ENCODE measurements at regions not wholly inside any gene's neighbourhood (a gene's known extent, or its start where the extent isn't known, plus 50 kb on each side); places are given as distances from the start of the nearest gene placed in this dataset.
"Not testable (repeated sequence)": the region's sequence is repeated elsewhere in the genome, so short reads cannot be mapped to it uniquely, and the experiment has no call there.

DNA sequence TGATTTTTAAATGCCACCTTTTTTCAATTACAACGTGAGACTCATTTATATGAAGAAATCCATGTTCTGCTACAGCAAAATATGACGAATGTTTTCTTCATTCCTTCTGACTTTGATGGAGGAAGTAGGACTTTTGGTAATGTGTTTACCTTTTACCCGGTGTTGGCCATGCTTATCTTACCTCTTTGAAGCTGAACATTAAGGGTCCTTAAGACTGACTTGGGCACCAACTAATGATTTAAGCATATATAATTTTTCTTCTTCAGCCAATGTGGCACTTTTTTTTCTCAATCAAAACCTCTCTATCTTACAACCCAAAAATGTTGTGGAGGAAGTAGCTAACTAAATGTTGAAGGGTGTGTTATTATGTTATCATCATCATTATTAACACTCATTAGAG, 337.5 kb downstream of the EPHA7 start:
- DNase-seq = no peak

DNA sequence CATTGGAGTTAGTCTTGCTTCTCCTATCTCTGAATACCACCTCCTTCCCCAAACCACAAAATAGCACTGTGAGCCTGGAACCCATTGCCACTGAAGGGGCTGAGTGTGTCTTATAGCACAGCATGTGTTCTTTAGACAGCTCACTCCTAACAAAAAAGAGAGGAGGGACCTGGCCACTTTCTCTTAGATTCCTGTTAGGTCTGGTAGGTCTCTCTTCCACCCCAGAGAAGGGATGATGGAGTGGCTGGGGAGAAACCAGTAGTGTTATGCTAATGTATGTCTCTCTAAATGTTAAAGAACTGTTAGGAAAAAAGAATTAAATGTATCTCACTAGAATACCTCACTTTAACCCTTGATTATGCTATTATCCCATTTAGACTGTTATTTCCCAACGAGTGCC, 340.3 kb downstream of the EPHA7 start:
- DNase-seq = no peak

DNA sequence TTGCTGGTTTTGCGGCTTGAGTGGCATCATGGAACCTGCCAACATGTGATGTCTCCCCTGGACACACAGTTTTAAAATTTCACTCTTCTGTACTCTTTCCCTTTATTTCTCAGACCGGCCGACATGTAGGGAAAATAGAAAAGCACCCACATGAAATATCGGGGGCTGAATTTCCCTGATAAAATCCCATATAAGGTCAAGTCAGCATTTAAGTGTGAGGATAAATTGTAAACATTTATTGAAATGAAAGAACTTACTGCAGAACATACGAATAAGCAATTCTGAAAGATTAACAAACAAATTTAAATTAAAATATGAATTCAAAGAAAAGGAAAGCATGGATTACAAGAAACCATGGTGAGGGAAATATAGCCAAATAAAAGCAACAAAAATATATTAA, 345.5 kb downstream of the EPHA7 start:
- no peak for DNase-seq

DNA sequence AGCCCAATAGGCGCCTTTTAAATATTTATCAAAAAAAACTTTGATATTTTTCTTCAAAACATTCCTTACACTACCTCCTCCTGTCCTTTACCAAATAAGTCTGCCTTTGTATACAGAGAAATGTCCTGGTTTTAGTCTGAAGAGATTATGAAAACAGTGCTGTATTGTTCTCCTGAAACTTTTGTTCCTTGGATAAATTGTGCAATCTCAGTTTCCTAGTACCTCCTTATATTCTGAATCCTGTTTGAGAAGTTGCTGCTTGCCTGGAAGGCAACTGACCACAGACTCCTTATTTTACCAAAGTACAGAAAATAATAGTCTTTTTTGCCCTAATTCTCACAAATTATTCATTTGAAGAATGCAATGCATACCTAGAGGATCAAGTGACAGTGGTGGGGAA, 349.5 kb downstream of the EPHA7 start:
- no peak for DNase-seq

DNA sequence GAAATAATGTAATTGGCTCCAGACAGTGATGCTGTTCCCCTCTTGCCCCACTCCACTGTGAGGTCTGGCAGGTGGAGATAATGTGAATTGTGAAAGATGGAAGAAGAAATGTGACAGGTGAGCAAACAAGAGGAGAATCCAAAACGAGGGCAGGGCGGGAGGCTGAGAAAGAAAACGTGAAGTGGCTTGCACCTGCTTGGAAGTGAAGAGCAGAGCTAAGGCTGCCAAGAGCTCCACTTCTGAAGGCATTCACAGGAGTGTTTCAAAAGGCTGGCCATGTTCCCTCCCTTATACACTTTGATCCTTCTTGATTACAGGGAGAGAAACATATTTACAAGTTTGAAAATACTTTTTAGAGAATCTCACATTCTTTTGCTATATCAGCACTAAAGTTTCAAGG, 359.4 kb downstream of the EPHA7 start:
- no peak for DNase-seq

DNA sequence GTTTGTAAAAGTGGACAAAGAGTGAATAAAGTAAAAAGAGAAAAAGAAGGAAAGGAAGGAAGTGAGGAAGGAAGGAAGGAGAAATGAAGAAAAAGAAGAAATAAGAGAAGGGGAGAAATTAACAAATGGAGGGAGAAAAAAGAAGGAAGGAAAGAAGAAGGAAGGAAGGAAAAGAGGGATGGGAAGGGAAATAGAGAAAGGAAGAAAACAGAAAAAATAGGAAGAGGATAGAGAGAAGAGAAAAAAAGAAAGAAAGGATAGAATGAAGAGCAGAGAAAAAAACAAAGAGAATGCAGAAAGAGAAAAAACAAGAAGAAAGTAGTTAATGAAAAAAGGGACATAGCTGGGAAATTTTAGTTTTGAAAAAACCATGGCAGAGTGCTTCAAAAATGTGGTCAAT, 361.8 kb downstream of the EPHA7 start:
- DNase-seq = no peak

DNA sequence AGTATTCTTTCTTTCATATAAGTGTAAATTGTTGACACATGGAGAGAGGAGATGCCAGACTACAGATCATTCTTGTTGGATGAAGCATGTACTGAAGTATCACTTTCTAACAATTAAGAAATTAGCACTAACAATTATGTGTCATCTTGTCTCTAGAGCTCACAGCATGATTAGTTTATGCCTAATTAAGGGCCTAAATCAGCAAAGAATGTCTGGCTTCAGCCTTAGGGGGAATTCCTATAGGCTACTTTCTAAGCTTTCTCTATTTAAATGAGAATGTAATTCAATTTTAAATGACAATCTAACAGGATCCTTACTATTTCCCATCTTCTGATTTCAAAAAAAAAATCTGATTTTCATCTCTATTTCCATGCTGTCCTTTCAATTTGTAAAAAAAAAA, 371.0 kb downstream of the EPHA7 start:
- no peak for DNase-seq

DNA sequence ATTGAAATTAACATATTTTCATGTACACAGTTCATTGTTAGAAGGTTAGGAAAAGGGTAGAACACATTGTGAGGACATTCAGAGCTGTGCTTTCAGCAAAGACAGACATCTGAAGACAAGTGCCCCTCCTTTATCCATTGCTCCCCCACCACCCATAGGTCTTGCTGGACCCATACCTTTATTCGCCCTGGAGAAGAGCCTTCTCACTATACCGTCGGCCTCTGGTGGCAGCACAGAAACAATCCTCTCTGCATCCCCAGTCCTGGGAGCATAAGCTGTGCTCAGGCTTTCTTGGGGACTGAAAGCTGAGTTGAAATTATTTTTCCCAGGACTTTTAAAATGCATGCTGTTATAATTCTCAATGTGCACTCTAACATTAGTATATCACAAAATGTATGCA, 372.3 kb downstream of the EPHA7 start:
- DNase-seq = no peak

DNA sequence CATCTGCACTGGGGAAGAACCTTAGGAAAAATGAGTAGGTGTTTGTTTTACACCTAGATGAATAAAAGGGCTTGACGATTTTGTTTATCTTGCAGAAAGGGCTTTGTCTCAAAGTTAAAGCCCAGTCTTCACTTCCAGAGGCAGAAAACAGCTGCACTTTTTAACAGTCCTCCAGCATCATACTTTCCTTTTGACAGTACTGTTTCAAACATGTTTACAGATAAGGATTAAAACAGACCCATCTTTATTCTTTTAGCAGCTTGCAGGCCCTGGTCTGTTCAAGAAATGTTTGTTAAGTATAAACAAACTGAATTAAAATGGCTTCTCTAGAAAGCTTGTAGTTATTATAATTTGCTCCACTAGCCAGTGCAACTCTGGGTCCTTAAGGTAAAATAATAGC, 374.2 kb downstream of the EPHA7 start:
- no peak for DNase-seq

DNA sequence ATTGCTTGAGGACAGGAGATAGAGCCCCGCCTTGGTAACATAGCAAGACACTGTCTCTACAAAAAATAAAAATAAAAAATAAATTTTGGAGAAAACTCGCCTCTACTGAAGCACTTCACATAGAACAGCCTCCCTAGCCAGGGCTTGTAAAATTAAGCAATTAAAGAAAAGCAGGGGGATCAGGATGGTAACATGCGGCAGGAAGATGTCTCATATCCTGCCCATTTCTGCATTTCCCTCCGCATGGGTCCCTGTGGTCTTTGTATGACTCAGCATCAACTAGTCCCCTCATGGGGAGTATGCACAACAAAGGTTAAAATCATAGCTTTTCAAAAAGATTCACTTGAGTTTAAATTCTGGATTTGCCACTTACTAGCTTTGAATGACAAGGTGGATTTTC, 379.0 kb downstream of the EPHA7 start:
- DNase-seq = peak; percentile 42

DNA sequence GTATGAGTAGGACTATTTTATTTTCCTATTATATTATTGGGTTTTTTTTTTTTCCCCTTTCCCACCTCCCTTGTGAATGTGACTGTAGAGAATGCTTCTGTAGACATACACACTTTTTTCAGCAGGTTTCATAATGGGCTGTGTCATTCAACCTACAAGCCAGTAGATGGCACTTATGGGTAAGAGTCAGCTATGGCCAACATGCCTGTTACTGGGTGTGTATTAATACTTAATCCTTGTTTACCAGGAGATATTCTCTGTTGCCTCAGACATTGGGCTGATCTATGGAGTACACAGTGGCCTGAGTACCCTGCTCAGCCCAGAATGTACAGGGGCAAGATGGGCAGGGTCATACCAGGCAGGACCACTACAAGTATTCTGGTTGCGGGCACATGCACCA, 382.5 kb downstream of the EPHA7 start:
- peak; percentile 39 for DNase-seq

DNA sequence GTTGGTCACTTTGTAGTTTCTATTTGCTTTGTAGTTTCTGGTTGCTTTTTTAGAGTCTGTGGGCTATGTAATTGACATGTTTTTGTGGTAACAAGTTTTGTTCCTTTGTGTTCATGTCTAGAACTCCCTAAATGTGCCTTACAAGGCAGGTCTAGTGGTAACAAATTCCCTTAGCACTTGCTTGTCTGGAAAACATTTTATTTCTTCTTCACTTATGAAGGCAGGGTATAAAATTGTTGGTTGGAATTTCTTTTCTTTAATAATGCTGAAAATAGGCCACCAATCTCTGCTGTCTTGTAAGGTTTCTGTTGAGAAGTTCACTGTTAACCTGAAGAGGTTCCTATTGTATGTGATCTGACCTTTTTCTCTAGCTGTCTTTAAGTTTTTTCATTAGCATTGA, 383.6 kb downstream of the EPHA7 start:
- no peak for DNase-seq

DNA sequence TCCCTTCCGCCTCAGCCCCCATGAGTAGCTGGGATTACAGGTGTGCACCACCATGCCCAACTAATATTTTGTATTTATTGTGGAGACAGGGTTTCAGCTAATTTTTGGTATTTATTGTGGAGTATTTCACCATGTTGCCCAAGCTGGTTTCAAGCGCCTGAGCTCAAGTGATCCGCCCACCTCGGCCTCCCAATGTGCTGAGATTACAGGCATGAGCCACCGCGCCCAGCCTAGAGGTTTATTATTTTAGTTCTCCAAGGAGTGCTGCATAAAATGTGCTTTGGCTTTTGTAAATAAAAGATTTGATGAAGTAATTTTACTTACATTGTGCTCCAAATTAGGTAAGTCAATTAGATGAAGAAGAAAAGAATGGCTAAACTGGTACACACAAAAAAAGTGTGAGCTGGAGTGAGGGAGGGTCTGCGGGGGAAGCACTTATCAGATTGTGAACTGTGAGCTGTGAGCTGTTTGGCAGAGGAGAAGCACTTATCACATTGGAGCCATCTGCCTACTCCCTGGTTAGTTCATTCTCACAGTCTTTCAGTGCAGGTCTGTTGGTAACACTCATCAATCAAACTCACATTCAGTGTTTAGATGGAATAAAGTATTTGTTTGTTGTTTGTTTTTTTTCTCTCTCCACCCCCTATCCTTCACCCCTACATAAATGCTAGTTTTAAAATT, 398.0 kb downstream of the EPHA7 start:
- DNase-seq = no peak

DNA sequence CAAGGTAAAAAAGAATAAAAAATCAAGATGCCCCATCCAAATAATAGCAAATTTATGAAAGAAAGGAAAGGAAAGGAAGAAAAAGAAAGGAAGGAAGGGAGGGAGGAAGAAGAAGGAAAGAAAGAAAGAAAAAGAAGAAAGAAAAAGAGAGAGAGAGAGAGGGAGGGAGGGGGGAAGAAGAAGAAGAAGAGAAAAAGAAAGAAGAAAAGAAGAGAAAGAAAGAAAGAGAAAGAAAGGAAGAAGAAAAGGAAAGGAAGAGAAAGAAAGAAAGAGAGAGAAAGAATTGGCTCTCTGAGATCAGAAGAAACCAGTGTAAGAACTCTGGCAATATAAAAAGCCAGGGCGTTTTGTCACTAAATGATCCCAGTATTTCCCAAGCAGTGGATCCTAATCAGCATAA, 401.7 kb downstream of the EPHA7 start:
- DNase-seq = no peak

DNA sequence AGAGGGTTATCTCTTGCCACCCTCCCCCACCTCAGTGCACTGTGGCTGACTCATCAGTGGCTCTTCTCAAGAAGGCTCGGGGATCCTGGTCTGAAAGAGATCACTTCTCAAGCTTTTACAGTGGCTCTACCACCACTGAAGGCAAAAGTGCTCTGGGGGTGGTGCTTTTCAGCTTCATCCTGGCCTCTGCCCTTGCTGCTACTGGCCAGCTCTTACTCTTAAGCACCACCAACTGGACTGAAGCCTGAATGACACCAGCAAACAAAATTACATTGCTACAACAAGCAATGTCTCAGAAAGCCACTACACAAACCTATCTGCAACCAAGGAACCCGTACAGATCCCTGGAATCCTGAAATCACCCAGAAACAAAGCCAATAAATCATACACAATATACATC, 402.1 kb downstream of the EPHA7 start:
- no peak for DNase-seq

DNA sequence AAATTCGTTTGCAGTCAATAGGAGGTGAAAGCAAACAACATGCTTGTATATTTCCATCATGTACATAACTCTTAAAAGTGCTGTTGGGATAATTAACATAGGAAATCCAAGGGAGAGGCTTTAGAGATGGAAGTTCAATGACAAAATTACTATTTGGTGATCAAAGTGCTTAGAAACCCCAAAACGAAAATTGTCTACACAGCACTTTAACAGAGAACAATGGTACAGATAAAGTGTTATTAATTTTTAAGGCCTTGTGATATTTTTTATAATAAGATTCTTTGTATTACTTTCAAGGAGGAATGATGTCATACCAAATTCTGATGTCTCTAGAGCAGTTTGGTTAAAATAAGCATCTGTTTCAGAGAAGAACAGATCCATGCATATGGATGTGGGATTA, 406.3 kb downstream of the EPHA7 start:
- DNase-seq = no peak

DNA sequence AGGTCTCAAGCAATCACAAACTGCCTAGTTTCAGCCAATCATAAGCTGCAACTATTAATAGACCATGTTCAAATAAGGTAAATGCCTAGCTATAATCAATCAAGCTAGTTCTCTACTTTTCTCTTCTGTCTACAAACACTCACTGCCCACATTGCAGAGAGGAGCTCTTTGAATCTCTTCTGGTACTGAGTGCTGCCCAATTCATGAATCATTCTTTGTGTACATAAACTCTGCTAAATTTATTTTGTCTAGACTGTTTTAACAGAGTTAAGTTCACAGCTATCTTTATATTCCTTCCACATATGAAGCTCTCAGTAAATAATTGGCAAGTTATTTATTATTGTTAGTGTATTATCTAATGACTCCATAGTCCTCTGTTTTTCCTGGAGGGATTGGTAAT, 411.0 kb downstream of the EPHA7 start:
- no peak for DNase-seq

DNA sequence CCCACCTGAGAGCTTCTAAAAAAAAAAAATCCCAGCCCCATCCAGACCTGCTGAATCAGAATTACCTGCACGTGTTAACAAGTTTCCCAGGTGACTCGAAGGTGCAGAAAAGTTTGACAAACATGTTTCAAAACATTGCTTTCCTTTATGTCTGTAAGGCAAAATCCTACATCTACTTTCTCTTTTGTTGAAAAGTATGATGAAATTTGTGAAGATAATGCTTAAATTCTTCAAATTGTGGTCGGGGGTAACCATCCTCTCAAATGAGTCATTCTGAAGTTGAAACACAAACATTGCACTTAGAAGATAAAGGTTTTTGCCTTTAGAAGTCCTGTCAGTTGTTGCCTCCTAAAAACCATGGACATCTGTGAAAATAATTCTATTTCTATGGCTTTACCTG, 429.7 kb downstream of the EPHA7 start:
- no peak for DNase-seq

DNA sequence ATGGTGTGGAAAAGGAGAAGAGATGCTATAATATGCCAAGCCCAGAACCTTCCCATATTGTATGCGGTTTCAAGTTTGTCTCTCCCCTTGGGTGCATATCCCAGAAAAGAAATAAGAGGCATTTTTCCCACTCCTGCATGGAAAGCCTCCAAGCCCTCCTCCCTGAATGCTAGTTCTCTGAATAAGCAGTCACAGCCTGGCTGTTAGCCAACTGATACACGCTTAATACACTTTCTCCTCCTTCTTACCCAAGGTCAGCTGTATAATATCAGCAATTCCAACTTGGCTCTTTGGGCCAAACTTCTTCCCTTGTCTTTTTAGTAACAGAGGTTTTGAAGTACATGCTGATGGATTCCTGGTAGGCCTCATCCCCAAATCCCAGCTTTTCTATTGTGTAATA, 440.1 kb downstream of the EPHA7 start:
- no peak for DNase-seq

DNA sequence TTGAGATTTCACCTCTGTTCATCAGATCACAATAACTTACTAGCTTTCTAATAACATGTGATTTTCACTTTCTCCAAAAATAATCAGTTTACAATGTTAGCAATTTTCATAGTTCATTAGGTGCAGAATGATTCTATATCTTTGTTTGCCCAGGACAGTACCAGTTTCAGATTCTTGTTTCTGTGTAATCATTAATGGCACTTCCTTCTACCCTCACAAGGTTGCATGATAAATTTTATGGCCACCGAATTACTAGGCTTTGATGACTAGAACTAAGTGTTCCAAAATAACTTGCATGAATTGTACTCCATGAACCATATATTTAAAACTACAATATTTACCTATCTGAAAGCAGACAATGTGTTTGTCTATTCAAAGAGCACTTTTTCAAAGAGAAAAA, 442.3 kb downstream of the EPHA7 start:
- DNase-seq = no peak

DNA sequence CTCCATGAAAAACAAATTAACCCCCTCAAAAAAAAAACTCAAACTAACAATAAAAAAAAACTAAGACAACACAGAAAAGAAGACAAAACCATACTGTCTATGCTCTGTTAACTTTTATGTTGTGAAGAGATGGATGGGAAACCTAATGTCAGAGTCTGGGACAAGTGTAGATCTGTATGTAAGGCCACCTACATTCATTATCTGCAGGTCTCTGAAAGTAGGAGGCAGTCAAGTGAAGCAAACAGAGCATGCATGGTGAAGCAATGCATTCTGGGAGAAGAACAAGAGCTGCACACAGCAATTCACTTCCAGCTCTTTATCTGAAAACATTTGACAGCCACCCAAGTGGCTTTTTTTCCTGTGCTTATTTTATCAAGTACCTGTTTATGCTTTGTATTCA, 452.0 kb downstream of the EPHA7 start:
- no peak for DNase-seq

DNA sequence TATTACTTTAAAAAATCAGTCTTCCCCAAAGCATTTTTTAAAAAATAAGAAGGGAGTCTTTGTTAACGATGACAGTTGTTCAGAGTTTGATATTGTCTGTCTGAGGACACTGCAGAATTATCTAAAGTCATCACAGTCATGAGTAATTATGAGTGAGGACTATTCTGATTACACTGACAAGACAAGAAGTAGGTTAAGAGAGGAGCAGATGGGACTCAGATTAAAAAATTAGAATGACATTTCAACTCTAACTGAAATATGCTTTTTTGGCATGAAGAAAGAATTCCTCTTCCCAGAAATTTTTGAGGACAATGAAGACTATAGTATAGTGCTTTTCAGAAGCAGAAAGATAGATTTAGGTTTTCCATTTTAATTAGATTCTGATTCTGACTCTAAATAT, 456.5 kb downstream of the EPHA7 start:
- DNase-seq = no peak

DNA sequence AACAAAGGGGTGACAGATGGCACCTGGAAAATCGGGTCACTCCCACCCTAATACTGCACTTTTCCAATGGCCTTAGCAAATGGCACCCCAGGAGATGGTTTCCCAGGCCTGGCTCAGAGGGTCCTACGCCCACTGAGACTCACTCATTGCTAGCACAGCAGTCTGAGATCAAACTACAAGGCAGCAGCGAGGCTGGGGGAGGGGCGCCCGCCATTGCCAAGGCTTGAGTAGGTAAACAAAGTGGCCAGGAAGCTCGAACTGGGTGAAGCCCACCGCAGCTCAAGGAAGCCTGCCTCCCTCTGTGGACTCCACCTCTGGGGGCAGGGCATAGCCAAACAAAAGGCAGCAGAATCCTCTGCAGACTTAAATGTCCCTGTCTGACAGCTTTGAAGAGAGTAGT, 467.2 kb downstream of the EPHA7 start:
- not testable (repeated sequence) for DNase-seq

DNA sequence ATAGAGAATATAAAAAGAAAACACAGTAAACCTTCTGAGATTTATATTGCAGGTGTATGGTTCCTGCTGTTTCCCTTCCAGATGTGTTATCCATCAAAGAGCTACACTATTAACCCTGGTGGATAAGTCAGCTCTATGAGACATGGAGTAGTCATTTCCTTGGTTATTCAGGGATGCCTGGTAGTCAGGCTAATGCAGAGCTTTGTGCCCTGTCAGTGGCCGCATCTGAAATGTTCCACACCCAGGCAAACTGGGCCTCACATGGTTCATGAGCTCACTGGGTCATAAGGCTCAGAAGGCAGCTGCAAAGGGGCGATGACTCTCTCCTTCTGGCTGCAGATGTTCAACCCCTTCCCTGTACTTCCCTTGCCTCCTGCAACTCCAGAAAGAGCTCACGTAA, 473.6 kb downstream of the EPHA7 start:
- DNase-seq = no peak

DNA sequence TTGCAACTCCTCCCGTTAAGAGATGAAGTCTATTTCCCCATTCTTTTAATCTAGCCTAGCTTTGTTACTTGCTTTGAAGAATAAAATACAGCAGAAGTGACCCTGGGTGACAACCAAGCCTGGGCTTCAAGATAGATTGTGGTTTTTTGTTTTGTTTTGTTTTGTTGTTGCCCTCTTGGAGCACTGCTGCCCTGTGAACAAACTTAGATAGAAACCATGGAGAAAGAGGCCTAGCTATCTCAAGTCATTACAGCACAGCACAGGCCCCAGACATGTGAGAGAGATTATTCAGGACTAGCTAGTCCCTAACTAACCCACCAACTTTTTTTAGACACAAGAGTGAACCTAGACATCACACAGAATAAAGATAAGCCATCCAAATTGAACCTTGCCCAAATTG, 475.2 kb downstream of the EPHA7 start:
- DNase-seq = no peak

DNA sequence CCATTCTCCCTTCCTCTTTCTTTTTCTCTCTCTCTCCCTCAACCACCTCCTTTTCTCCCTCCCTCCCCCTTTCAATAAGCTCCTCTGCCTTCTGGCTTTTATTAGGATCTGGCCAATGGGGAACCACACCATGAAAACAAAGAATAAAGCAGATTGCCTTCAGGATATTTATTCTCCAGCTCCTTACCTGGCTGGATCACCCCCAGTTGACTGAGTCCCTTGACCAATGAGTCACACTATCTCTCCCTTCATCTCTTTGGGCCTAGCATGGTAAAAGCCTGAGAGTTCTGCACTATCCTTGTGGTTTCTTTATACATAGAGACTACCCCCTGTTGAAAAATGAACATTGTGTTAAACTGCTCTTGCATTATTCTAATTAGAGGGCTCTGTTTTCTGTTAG, 476.8 kb downstream of the EPHA7 start:
- no peak for DNase-seq

Data from hematopoietic multipotent progenitor cell treated with erythropoietin and hydrocortisone succinate and interleukin-3 and kit ligand, for 6 days (in vitro differentiated cells).